ENCODE measurements at regions not wholly inside any gene's neighbourhood (a gene's known extent, or its start where the extent isn't known, plus 50 kb on each side); places are given as distances from the start of the nearest gene placed in this dataset.
"Not testable (repeated sequence)": the region's sequence is repeated elsewhere in the genome, so short reads cannot be mapped to it uniquely, and the experiment has no call there.

DNA sequence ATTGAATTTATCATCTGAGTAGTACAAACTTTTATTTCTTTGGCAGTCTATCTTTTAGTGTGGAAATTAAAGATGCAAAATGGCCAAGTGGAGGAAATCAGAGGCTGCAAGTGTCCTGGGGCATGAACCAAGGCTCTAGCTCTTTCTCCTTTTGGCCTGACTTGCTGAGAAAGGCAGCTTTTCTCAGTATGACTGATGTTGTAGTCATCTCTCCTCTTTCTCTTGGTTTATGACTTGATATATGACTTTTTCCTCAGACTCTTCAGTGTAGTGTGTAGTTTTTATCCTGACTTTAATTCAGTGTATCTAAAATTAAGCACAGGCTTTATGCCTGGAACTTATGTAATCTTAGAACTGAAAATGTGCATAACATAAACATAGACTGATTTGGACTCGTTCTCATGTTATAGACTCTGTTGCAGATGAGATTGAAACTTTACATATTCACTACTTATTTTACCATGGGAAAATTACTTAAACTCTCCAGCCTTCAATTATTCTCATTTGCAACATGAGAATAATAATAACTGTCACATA lies 65.7 kb downstream of the SLITRK5 start:
- ATAC-seq (no peak), DNase-seq (no peak)
- intact Hi-C loops (cut with micrococcal nuclease): no loop called here

DNA sequence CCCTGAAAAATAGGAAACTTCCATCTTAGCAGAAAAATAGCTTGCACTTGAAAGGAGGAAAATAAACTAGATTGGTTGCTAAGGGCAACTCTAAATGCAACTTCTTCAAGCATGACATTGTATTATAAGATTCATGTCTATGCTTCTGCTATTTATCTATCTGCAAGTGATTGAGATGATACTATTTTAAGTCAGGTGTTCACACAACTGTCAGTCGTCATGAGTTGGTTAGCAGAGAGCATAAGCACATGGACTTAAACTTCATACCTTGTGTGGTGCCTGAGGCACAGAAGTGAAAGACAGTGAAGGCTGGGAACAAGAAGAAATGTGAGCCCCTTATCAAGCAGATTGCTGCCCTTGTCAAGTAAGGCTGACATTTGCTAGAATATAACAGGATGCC lies 82.9 kb downstream of the SLITRK5 start:
- ATAC-seq: no peak
- no peak for DNase-seq
- intact Hi-C loops (cut with micrococcal nuclease): no loop called here

DNA sequence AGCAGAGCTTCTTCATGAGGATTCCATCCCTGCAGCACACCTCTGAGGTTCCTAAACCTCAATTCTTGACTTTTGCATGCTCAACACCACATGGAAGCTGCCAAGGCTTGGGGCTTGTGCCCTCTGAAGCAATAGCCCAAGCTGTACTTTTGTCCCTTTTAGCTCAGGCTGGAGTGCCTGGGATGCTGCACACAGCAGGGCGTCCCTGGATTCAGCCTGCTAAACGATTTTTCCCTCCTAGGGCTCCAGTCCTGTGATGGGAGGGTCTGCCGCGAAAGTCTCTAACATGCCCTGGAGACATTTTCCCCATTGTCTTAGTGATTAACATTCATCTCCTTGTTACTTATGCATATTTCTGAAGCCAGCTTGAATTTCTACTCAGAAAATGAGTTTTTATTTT lies 98.3 kb downstream of the SLITRK5 start:
- ATAC-seq (no peak), DNase-seq (no peak)
- intact Hi-C loops (cut with micrococcal nuclease): no loop called here

DNA sequence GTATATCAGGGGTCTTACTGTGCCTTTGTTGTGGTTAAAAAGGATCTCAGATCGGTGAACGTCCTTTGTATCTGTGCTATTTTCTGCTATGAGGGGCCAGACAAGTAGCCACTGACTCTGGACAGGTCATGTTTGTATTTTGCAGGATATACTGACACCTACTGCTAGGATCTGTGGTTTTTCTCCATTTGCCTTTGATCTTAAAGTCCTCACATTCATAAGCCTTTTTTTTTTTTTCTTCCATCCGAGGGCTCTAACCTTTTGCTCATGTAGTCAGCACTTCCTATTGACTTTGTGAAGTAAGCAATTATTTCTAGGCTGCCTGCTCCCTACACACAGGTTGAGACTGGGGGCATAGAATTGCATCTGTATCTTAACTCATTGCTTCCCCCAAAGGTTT lies 106.2 kb downstream of the SLITRK5 start:
- ATAC-seq (no peak), DNase-seq (no peak)
- intact Hi-C loops (cut with micrococcal nuclease): no loop called here

DNA sequence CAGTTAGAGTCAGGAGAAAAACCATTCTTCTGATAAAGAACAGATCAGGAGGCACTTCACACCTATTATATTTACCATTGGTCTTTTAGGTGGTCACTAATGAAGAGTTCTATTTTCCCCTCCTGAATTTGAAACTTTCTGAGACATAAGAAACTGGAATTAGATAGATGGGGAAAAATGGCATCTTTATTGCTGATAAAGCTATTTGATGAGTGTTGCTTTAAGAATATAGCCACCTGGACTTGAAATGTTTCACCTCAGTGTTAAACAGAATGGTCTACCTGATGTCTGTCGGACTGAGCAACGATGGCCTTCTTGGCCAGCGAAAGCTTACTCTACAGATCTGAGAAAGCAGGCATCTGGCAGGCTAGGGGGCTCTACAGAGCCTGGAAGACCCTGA lies 107.0 kb downstream of the SLITRK5 start:
- ATAC-seq: no peak
- intact Hi-C loops (cut with micrococcal nuclease): no loop called here
- no peak for DNase-seq

DNA sequence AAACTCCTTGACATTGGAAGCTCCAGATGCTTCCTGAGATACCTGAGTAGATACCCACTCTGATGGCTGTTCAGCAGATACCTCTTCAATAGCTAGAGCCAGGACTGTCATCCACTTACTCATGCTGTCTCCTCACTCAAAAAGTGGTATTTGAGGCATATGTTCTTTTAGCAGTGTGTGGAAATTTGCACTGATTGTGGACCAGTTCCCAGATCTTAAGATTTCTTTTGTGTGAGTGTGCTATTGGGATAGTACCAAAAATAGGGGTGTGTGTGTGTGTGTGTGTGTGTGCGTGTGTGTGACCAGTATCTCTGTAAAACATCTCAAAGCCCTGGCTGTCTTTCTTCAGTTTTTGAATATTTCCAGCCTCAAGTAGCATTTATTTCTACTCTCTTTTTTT lies 108.3 kb downstream of the SLITRK5 start:
- ATAC-seq (no peak), DNase-seq (no peak)
- intact Hi-C loops (cut with micrococcal nuclease): no loop called here

DNA sequence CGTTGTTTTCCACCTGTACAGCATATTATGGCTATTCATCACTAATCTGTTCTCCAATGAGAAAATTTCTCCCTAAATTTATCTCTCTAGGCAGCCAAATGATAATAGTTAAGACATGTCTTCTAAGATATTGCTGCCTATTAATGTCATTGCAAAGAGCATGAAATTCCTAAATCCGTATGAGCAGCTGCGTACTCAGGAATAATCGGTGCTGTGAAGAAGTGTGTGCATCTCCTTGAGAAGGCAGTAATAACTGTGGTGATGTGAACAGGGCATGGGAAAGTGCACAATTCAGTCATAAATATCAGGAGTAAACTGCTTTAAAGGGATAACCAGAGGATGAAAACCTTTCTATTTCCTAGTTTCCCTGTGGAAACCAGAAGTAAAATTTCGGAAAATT lies 112.2 kb downstream of the SLITRK5 start:
- ATAC-seq: no peak
- intact Hi-C loops (cut with micrococcal nuclease): no loop called here
- DNase-seq: no peak

DNA sequence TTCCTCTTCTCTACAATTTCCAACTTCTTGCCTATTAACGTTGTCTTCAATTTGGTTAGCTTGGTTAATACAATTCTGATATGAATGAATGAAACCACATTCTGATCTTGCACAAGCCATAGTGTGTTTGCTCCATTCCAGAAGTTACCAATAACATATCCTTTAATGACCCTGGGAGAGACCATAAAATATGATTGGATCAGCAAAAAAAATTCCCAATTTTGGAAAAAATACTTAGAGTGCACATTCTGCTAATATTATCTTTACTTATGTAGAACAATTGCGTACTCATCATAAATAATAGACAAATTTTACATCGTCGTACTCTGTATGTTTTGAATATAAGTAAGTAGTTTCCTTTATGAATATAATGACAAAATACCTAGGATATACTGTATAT lies 117.2 kb downstream of the SLITRK5 start:
- no peak for DNase-seq
- no peak for ATAC-seq
- intact Hi-C loops (cut with micrococcal nuclease): no loop called here

DNA sequence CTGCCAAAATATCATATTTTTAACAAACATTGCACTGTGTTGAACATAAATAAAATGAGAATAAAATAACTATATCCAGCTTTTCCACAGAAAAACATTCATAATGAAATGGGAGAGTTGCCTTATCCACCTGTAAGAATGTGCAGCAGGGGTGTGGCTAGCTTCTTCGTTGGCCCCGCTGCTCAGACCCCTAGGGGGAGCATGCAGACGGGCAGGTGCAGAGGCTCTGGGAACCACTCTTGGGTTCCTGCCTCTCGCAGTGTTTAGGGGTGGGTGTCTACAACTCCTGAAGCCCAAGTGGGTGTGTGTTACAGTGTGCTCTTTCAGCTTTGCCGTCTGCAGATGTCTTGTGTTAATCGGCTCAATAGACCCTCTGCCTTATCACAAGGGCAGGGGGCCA lies 121.7 kb downstream of the SLITRK5 start:
- no peak for ATAC-seq
- DNase-seq: no peak
- intact Hi-C loops (cut with micrococcal nuclease): no loop called here

DNA sequence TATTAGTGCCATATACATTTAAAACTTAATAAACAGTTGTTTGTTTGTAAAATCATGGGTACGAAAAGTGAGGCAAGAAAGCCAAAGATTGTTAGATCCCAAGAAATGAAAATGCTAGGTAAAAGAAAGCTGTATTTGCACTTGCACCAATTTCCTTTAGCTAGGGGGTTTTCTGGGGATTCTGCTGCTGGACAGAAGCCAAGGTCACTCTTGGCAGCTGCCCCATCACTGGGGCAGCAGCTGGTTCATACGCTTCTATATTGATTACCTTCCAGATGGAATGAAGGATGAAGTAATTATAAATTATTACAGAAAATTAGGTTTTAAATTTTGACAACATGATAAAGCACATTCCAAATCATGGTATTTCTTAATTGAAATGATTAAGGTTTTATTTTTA lies 127.4 kb downstream of the SLITRK5 start:
- no peak for ATAC-seq
- DNase-seq: no peak
- intact Hi-C loops (cut with micrococcal nuclease): no loop called here

DNA sequence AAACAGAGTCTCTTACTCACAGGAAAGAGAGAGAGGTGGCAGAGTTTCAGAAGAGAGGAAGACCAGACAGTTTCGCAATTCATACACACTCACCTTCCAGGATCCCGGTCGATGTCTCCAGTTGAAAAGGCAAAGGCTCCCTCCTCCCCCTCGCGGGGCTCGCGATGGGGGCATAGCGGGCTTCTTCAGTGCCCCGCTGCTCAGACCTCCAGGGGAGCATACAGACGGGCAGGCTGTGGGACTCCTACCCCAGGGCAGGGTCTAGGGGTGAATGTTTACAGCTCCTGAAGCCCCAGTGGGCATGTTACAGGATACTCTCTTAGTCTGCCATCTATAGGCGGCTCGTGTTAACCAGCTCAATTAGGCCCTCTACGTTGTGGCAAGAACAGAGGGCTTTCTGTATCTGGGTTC lies 139.2 kb downstream of the SLITRK5 start:
- no peak for DNase-seq

DNA sequence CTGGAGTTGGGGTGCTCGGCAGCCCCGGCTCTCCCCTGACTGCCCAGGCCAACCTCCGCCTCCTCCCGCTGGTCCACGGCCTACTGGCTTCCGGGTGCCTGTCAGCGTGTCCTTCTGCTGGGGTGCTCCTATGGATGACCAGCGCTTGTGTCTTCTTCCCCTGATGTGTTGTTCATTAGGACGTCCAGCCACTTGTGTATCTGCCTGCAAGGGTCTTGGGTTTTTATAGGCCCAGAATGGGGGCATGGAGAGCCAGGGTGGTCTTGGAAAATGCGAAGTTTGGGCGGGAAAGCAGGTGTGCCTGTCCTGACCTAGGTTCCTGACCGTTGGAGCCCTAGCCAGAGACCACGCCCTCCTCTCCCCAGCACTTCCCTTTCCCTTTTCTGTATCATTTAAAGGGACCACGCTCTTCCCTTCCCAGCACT lies 139.8 kb downstream of the SLITRK5 start:
- DNase-seq: no peak
- no peak for ATAC-seq
- intact Hi-C loops (cut with micrococcal nuclease): no loop called here

More for the DNA sequence above, 139.2 kb downstream of the SLITRK5 start:
- intact Hi-C loops (cut with micrococcal nuclease): no loop called here
- no peak for ATAC-seq

DNA sequence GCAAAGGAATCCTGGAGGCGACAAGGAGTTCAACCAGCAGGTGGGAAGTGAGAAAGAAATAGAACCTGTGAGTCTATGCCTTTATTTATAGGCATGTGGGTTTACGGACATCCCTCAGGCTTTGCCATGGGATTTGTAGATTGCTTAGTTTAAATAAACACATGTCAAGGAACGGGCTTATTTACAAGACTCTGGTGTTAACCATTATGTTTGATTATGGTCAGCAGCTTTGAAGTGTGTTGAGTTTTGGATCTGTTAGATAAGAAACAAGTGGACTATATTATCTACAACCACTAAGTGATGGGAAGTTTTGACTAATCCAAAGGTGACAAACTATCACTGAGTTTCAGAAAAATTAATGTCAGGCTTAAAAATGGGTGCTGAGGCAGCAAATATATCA lies 143.2 kb downstream of the SLITRK5 start:
- DNase-seq (no peak), ATAC-seq (no peak)
- intact Hi-C loops (cut with micrococcal nuclease): no loop called here

DNA sequence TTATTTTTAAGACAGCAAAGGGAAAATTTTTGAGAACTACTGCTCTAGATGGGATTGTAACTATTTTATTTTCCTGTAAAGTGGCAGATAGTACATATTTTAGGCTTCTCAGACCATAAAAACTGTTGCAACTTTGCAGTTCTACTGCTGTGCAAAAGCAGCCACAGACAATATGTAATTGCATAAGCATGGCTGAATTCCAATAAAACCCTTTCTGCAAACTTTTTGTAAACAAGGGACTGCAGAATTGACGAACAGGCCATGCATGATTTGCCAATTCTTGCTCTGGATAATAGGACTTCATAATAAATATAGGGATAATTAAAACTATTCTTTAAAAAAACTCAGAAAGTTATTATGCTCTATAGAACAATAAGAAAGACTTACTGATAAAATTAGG lies 149.1 kb downstream of the SLITRK5 start:
- intact Hi-C loops (cut with micrococcal nuclease): no loop called here
- ATAC-seq (no peak), DNase-seq (no peak)

DNA sequence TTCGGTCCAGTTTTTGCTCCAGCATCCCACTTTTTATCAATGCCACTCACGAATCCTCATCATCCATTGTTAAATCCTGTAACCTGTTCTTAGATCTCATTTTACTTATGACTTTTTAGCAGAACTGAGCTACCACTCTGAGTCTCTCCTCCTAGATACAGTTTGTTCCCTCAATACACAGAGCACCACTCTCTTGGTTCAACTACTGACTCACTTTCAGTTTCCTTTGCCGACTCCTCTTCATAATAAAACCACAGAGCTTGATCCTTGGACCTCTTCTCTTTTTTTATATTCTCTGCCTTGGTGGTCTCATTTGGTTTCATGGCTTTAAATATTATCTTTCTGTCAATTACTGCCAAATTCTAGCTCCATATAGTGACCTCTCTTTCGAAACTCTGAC lies 150.3 kb downstream of the SLITRK5 start:
- intact Hi-C loops (cut with micrococcal nuclease): no loop called here
- ATAC-seq (no peak), DNase-seq (no peak)

DNA sequence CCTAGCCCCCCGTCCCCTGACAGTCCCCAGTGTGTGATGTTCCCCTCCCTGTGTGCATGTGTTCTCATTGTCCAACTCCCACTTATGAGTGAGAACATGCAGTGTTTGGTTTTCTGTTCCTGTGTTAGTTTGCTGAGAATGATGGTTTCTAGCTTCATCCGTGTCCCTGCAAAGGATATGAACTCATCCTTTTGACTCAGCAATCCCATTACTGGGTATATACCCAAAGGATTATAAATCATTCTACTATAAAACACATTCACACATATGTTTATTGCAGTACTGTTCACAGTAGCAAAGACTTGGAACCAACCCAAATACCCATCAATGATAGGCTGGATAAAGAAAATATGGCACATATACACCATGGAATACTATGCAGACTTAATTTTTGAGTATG lies 155.1 kb downstream of the SLITRK5 start:
- not testable (repeated sequence) for ATAC-seq

DNA sequence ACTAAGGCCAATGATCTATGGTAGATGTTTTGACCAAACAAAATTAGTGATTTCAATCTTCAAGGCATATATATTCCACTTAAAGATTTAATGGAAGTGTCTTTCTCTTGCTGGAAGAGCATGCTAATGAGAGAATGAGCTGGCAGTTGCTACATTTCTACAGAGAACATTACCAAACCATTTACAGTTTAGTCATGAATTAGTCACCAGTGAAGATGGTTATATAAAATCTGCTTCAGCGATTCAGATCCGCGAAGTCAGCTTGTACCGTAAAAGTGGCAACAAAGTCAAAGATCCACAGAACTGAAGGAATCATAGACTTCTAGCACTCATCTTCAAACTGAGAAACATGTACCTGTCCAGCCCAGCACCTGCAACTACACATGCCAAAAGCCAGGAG lies 156.3 kb downstream of the SLITRK5 start:
- intact Hi-C loops (cut with micrococcal nuclease): no loop called here
- DNase-seq: no peak
- ATAC-seq: no peak

More for the DNA sequence above, 155.1 kb downstream of the SLITRK5 start:
- intact Hi-C loops (cut with micrococcal nuclease); DNase-seq: not testable (repeated sequence)

DNA sequence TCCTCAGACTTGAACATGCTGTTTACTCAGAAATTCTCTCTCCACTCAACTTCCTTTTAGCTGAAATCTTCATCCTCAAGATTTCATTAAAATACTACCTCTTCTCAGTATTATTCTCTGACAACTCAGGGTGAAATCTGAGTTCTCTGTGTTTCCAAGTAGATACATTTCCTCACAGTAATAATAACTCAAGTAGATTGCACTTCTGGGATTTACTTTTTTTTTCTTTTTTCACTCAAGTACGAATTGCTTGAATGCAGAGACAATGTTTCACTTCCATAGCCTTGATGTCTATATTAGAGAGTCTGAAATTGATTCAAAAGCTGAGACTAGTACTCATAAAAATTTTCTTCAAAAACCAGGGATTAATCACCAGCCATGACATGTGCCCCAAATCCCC lies 166.4 kb downstream of the SLITRK5 start:
- DNase-seq (no peak), ATAC-seq (no peak)
- intact Hi-C loops (cut with micrococcal nuclease): no loop called here

DNA sequence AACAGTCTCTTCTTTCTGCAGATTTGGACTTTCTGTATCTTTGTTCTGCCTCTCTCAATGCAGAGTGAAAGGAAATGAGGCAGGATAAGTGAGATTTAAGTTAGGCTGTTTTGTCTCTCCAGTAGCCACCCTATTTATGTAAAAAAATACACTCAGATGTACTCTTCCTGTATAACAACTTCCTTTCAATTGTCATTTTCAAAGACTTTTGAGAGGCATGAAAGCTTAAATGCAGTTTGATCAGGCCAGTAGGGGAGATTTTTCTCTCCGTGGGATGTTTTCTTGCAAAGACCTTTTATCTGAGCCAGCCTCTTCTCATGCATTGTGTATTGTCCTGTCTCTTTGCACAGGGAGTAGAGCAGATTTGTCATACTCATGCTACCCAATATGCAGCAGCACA lies 166.8 kb downstream of the SLITRK5 start:
- ATAC-seq (no peak), DNase-seq (no peak)
- intact Hi-C loops (cut with micrococcal nuclease): no loop called here

DNA sequence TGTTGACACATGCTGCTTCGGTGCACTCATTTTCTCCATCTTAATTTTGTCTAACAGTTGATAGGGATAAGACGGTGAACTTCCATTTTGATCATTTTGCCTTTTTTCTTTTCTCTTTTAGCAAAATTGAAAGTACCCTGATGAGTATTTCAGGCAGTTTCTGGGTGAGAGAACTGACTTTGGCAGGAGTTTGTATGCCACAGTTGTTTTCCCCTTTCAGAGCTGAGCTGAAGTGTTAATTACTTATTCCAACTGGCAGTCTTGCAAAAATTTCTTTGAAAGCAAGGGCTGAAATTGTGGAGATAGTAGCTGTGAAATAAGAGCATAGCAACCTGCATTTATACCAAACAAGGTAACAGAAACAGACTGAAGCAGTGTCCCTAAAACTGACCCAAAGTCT lies 180.2 kb downstream of the SLITRK5 start:
- no peak for DNase-seq
- ATAC-seq: no peak
- intact Hi-C loops (cut with micrococcal nuclease): no loop called here

DNA sequence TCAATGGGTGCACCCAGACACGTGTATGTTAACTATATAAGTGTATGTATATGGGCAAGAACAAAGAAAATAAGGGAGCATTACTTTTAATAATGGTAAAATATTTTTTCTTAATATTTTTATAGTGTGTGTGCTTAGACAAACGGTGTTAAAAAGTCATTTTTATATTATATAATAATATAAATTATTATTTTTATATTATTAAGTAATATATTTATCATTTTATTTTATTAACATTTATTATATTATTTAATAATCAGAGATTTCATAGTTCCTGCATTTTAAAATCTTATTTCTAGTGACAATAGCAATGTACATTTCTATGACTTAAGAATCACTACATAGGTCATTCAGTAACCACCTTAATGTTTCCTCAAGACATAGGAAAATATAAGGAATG lies 184.4 kb downstream of the SLITRK5 start:
- DNase-seq (no peak), ATAC-seq (no peak)
- intact Hi-C loops (cut with micrococcal nuclease): no loop called here

DNA sequence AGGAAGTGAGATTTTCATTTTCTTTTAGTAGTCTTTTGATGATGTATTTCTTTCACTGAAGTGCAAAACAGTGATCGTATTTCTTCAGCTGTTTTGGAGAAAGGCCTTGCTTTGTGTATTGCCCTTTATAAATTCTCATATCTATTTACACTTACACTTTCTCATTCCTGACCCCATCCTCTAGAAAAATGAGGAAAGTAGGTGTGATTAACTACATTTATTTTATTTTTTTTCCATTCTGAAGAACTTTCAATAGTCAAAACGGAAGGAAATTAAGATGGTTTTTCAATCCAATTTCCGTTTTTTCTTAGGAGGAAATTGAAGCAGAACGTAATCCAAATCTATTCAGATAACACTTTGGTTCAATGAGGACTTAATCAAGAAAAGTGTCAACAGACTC lies 188.1 kb downstream of the SLITRK5 start:
- intact Hi-C loops (cut with micrococcal nuclease): no loop called here
- DNase-seq (no peak), ATAC-seq (no peak)
